Epithelial cell of proximal tubule (primary cell): ENCODE measurements at regions not wholly inside any gene's neighbourhood (a gene's known extent, or its start where the extent isn't known, plus 50 kb on each side); places are given as distances from the start of the nearest gene placed in this dataset.
A peak's percentile ranks its signal among the peaks of the same experiment; 100 is the strongest.

ENCODE experiments used
- DNase-seq: peaks from one replicate; pipeline ENCODE4 v3.0.0-alpha.2; 2011; ENCODE audit warnings: low read depth
- H3K4me3 ChIP-seq: 2 replicates; pipeline ENCODE4 v1.5.1; 2011; ENCODE audit warnings: low read depth, mild to moderate bottlenecking, low read length
- CTCF ChIP-seq: conservative IDR thresholded peaks from 2 replicates; pipeline ENCODE4 v1.5.1; 2012; ENCODE audit warnings: low read depth, mild to moderate bottlenecking, low read length

GRCh38 chr2:204346906-204347305 lies 198.4 kb upstream of the PARD3B start:
- TF ChIP-seq CTCF = no peak
- H3K4me3 ChIP-seq = no peak overlapping the region
- DNase-seq = peak; percentile 31

GRCh38 chr2:204353823-204354222 lies 191.5 kb upstream of the PARD3B start:
- no peak for DNase-seq
- TF ChIP-seq CTCF = no peak
- no peak overlapping the region for H3K4me3 ChIP-seq

- no peak overlapping the region for H3K4me3 ChIP-seq
- DNase-seq = no peak
- no peak for TF ChIP-seq CTCF
Observed at GRCh38 chr2:204354442-204354856, 190.8 kb upstream of the PARD3B start.

- DNase-seq = no peak
- no peak overlapping the region for H3K4me3 ChIP-seq
- no peak for TF ChIP-seq CTCF
Observed at GRCh38 chr2:204355688-204356087, 189.6 kb upstream of the PARD3B start.

GRCh38 chr2:204356151-204356641 lies 189.1 kb upstream of the PARD3B start:
- no peak overlapping the region for H3K4me3 ChIP-seq
- DNase-seq = no peak
- no peak for TF ChIP-seq CTCF

- H3K4me3 ChIP-seq = no peak overlapping the region
- no peak for TF ChIP-seq CTCF
- DNase-seq = no peak
Observed at GRCh38 chr2:204357286-204357685, 188.0 kb upstream of the PARD3B start.

GRCh38 chr2:204359076-204359475 lies 186.2 kb upstream of the PARD3B start:
- DNase-seq = no peak
- H3K4me3 ChIP-seq = no peak overlapping the region
- no peak for TF ChIP-seq CTCF
